GM21390 (cell line): ENCODE measurements at regions not wholly inside any gene's neighbourhood (a gene's known extent, or its start where the extent isn't known, plus 50 kb on each side); places are given as distances from the start of the nearest gene placed in this dataset.

Experiments
- ATAC-seq: cut with Tn5 transposase; IDR thresholded peaks from one replicate; pipeline ENCODE4 v1.9.1; 2021; ENCODE audit not compliant: unreplicated experiment

DNA sequence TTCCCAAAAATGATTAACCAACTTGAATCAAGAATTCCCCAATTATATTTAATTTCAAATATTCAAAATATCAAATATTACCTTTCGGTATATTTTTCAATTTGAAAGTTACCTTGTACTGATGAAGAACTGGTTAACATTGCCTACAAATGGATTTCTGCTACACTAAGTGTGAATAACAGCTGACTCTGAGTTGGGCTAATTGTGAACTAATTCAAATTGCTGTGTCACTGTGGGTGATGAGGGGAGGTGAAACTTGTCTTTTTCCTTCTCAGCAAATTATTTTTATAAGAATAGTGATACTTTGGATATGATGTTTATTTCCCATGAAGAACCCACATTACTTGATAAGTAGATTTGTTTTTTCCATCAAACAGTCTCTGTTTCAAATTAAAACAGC is 103.4 kb upstream of the RPS23 start:
- ATAC-seq, result no peak

DNA sequence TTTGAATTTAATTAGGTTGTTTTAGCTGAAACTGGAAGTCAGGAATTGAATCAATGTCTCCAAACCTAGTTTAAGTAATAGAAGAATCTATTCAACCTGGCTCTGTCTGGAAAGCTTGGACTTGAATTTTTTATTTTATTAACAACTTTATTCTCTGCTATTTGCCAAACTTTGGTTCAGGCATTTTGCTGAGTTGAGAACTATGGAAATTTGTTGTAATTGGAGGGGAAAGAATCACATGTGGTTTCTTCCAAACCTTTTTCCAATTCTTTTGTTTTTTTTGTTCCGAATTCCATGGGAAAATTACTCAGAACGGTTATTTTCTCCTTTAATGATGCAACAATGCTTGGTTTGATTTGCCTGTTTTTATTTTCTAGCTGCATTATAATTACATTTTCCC is 98.2 kb upstream of the RPS23 start:
- no peak for ATAC-seq

DNA sequence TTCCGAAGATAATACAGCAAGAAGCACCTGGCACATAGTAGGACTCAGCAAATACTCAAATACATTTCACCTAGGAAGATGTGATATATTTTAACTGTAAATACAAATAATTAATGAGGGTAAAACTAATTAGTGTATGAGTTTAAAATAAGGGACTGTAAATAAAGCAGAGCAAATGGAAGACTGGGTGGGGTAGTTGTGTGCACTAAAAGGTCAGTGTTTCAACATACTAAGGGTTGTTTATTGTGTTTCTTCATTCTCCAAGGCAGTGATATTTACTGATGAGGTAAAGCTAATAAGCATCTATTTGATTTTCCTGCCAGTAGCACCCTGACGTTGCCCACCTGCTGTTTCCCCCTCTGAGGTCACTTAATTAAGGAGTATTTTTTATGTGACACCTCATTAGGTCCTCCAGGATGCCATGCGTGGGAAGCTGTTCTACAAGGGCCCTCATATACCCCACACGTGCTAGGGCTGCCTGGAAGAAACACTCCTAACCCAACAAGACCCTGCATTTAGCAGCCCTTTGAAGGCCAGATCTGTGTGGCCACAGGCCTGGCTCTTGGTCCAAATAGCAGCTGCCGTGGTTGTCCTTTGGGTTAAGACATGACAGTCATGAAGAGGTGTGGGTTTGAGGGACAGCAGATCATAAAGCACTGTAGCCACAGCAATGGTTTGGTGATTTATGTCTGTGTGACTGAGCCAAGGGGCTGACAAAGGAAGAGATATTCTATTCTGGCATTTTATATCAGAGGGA is 97.5 kb upstream of the RPS23 start:
- ATAC-seq, result no peak

DNA sequence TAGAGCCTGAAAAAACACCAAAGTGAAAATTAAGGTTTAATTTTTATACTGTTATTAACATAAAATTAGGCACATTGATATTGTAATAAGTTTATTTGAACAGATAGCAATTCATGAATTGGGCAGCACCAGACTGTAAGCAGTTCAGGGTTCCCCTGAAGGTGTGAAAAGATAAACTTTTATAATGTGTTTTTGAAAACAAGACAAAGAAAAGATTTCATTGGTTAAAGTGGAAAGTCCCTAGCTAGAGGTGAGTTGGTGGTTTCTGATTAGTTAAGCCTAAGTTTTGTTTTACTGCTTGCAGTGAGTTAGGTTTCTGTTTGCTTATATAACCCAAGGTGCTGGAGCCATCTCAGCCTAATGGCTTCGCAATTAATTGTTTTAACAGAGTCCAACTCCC is 96.5 kb upstream of the RPS23 start:
- ATAC-seq, result no peak

DNA sequence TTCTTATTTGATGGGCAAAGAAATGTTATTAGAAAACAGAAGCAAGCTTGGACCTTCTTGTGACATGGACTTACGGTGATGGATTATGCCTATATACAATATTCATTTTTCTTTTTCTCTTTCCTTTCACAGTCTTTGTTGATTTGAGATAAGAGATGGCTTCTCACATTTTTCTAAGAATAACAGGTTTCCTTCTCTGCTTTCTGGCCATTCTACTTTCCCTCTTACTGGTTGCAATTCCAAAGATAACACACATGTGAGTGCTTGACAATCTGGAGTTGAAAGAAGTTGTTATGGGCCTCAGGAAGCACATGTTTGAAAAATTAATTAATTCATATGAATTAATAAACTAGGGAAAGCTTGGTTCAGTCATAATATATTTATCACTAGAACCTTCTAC is 89.8 kb upstream of the RPS23 start:
- ATAC-seq, result no peak

DNA sequence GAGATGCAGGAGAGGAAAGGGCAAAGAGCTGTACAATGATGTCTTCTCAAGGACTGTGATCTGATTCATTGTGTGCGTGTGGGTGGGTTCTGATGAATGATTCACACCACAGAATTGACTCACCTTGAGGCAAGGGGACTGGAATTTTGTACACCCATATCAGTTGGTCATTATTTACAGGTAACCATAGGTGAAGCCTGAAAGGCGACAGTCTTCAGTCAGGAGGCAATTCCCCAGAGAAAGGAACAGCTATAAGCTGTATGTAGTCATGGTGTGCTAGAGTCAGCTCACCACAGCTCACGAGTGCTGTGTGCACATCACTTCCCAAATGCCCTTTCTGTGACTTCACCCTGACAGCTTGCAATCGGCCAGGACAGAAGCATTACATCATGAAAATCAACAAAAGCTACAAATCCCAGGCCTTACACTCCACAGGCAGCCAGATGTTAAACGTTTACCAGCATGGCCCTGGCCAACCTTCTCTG is 87.6 kb upstream of the RPS23 start:
- ATAC-seq, result no peak

DNA sequence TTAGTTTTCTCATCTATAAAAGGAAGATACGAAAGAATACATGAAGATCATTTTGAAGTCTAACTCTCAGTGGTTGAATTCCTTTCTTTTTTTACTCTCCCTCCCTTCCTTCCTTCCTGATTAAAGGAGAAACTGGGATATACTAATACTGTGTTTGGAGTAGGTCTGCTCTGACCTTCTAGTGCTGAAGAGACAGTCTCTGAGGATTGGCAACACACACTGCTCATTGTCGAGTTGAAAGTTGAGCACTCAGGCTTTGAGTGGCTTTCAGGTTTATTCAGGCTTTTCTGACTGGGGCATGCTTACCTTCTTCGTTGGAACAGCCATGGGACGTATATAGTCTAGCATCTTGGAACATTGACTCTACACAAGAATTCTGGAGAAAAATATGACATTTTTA is 86.9 kb upstream of the RPS23 start:
- no peak for ATAC-seq

DNA sequence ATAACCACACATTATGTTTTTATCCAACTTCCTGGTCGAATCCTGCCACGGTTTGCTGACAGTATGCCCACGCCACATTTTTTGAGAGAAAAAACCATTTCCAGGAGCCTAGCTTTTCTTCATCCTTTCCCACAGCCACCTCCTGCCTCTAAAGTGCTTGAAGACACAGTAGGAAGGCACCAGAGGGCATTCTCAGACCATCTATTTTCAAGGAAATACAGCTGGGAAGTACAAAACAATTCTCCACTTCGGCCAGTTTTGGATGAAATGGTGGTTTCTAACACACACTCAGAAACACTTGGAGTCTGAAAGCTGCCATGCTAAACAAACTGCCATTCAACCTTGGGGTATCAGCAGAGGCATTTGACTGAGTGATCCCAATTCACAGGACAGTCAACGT is 86.3 kb upstream of the RPS23 start:
- no peak for ATAC-seq

DNA sequence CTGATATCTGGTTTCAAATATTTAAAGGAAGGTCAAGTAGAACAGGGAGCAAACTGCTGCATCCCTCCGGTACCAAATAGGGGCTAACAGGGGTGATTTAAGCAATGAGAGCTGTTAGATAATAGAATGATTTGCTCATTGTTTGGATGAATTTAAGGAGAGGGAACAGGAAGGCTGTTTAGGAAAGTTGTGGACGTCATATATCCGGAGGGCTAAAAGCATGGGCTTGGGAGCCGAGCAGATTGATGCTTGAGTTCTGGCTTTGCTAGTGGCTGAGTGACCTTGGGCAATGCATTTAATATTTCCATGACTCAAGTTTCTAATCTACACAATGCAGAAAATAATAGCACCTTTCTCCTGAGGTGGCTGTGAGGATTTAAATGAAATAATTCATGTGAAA is 85.4 kb upstream of the RPS23 start:
- ATAC-seq, result no peak

DNA sequence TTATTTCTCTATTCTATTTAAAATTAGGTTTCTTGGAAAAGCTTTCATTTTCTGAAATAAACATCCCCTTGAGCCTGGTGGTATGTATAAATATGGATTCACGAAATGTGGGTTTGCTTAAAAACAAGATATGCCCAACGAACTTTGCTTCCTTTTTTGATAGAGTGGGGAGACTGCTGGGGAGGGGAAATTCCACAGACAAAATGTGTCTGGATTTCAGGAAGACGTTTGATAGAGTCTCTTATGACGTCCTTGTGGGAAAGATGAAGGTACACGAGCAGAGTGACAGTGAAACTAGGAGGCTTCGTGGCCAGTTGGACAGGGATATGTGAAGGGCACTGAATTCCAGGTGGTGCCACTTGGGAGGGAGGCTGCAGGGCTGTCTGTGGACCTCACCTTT is 84.5 kb upstream of the RPS23 start:
- ATAC-seq, result no peak

DNA sequence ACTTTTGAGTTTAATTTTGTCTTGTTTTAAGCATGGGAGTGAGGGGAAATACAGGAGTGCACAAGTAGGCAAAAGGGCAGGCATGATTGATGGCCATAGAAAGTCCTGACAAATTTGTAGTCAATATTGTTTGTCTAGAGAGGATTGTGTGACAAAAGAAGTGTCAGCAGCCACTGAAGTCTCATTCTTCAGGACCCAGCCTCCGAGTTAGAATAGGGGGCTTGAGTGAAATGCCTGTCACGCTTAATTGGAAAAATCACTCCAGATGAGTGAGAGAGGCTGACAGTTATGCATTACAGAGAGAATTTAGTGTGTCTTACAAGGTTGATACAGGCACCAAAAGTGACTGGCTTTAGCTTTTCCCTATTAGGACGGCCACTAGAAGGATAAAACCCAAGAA is 81.9 kb upstream of the RPS23 start:
- no peak for ATAC-seq

DNA sequence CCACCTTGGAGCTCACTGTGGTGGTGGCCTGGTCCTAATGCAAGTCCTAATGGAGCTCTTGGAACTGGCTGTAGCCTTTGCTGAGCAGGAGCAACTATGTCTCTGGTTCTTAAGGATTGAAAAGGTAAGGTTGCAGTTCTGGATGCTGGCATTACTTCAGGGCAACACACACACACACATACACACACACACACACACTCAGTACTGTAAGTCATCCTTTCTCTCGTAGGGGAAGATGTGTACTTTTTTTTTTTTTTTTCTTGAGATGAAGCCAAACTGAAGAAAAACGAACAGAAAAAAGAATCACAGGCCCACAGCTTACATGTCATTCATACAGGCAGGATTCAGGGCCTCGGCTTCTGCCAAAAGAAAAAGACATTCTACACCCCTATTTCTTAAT is 81.1 kb upstream of the RPS23 start:
- ATAC-seq, result no peak

DNA sequence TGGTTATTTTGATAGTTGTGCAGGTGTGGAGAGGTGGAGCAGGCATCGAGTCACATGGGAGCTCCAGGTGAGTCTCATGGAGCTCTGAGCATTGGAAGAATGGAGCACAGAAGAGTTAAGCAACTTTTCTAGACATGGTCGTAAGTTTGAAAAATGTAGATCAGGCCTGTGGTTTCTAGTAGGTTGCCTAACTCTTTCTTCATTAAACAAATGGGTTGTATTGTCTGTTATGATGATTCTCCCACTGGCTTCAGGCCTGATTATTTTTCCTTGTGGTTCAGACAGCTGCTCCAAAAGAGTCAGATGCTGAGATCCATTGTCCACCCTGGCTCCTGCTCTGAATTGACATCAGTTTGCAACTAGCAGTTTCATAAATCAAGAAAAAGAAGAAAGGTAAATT is 80.3 kb upstream of the RPS23 start:
- ATAC-seq, result no peak

DNA sequence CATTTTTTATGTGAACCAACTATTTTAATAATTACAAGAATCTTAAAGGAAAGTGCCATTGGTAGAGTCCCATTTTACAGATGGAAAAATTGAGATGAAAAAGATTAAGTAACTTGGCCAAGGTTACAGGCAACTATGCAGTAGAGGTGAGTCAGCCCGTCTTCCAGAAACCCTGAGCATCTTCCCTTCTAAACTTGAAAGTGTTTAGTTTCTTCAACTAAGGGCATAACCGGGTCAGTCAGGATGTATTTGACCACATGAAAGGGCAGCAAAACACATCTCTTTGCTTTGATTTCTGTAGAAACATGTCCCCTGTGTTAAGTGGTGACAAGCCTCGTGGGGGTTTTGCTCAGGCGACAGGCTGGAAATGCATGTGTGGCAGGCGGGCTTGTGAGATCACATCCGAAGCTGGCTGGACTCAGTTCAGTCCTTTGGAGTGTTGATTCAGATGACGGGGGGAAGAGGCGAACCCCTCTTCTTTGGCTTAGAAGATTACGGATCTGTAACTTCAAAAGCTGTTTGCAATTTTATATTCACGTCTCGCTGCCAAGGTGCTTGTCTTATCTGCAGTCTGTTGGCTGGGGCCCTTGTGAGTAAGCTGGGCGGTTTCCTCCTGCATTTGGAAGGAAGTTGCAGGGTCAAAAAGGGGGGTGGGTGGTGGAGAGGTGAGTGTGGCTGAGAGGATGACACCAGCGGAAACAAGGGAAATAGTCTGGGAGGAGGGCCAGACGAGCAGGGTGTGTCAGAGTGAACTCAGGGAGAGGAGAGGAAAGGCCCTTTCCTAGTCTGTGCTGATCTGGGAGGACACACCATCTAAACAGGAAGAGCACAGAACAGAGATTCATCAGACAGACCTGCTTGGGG is 78.9 kb upstream of the RPS23 start:
- ATAC-seq, result peak; percentile 51

DNA sequence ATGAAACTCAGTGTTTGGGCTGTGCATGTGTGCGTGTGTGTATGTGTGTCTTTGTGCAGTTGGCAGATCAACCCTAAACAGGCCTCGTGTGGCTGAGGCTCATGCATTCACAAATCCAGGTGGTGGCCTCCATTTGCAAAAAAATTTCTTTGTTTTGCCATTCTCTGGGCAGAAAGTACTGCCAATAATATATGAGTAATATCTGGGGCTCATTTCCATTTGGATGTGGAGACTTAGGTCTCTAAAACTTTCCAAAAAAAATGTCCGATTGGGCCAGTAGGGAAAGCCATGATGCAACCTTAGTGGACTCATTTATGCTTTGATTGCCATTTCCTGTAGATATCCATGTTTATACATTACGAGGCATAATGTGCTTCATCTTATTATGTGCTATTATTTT is 77.9 kb upstream of the RPS23 start:
- no peak for ATAC-seq

DNA sequence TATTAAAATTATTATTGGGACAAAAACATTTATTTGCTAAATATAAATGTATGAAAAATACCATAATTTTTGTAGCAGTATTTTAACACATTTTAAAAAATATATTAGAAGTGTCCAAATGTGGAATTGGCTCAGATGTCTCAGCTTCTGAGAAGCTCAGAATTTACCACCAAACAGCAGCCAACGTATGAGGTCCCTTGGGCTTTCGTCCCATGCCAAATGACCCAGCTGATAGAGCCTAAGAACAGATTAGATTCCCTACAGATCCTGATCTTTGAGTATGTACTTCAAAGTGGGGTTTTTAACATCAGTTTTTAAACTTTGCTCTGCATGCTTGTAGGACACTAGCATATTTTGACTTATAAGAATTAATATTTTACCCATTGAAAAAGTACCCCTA is 77.3 kb upstream of the RPS23 start:
- ATAC-seq, result no peak

DNA sequence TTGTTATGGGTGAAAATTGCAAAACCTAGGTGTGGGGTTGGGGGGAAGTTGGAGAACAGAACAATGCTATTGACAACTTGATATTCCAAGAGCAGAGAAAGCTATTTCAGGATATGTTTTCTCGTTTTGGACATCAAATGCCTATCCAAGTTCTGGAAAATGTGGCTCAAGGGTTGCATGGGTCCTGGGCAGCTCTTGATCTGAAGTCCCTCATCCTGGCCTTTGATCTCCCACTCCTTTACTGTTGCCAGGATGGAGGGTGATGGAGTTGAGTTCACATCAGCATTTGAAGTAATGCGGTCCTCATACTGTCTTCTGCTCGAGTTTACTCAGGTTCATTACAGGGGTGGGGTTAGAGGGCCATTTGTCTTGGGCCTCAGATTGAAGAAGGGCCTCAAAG is 76.9 kb upstream of the RPS23 start:
- no peak for ATAC-seq

DNA sequence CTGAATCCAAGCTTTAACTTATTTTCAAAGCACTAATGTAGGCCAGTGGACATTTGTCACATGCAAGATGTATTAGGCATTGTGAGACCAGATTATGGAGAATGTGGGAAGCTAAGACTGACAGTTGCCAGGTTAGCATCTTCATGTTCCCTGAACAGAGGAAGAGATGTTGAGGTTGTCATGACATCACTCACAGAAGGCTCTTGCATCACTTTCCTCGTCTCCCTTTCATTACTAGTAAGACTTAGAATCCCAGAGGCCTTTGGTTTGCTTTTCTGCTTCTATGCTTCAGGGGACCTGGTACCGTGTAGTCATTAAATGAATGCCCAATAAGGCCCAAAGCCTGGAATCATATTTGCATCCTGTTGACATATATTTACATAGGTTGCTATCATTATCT is 76.4 kb upstream of the RPS23 start:
- no peak for ATAC-seq

DNA sequence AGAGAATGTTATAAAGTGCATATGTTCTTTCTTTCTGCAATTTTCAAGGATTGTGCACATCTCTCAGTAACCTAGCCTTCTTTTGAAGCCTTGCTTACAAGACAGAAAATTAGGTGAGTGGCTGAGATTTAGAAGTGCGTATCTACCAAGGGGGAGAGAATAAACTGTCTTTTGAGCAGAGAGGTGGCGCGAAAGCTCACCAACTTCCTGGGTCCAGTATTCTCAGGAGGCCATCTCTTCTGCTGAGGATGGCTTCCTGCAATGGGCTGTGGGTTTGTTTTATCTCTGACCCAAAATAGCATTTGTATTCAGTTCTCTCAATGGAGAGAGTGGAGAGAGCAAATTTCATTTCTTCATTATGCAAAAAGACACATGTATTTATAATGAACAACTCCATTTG is 75.4 kb upstream of the RPS23 start:
- ATAC-seq, result no peak

DNA sequence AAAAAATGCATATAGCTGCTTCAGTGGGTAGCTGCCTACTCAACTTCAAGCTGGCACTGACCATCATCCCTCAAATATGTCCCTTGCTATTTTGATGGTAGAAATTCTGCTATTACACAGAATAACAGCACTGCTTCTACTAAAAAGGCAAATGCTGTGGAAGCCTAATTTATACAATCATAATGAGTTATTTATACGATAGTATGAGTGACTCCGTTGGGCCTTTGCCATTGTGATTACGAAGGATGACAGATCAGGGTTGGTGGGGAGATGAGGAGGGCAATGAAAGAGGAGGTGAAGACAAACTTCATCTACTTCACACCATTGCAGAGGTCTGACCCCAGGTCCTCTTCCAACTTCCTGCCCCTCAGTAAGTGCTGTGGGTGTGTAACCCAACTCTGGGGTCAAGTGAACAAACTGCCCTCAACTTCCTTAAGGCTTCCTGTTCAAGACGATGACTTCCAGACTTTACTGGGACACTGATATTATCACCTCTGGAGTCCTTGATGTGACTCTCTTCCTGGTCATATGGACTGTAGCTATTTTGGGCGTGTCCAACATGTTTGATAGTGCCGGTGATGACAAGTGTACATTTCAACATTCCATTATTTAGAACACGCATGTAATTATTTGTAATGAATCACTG is 74.1 kb upstream of the RPS23 start:
- ATAC-seq, result peak; percentile 9

DNA sequence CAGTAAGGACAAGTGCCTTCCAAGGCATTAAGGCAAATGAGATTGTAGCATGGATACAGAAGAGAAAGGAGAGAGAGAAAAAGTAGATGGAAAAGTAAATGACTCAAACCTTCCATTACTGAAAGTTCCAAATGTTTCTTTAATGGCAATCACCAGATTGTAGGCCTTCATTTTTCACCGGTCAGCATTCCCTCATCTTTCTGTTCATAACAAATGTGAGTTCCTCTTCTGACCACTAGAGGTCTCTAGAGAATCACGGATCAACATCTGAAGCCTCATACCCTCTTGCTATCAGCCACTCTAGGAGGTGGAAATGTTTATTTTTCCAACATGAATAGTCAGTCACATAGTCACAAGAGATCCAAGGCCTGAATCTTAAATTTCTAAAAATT is 73.6 kb upstream of the RPS23 start:
- ATAC-seq, result peak; percentile 85

DNA sequence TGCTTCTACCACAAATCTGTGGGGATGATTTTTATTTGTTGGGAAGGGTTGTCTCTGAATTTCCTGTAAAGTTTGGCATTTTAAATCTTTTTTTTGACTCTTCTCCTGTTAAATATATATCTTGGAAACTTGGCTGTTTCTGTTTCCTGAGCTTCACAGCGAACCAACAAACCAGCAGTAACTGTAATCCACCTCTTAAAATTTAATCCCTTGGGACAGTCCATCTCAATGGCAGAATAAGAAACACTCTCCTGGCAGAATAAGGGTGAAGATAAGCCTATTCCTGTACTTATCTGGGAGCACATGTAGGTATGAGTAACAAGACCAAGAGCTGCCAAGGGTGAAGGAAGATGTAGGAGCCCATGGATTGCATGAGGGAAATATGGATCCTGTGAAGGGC is 73.1 kb upstream of the RPS23 start:
- ATAC-seq, result no peak
